H1 (cell line): ENCODE measurements at regions not wholly inside any gene's neighbourhood (a gene's known extent, or its start where the extent isn't known, plus 50 kb on each side); places are given as distances from the start of the nearest gene placed in this dataset.
A peak's percentile ranks its signal among the peaks of the same experiment; 100 is the strongest.

Experiments used
- ATF3 ChIP-seq: IDR thresholded peaks from 2 replicates; pipeline ENCODE4 v1.6.1; 2011; ENCODE audit warnings: low read depth, mild to moderate bottlenecking, low read length; ENCODE audit not compliant: insufficient read depth
- CBX8 ChIP-seq: fragments of 300-800, 300-1000 bp; sonication (generic); IDR thresholded peaks from 2 replicates; pipeline ENCODE4 v1.7.1; 2016; ENCODE audit warnings: low read depth, low read length, borderline replicate concordance
- CTCF ChIP-seq, 3 experiments: IDR thresholded peaks; 1 replicate in 2 of 3; 2 replicates in 1 of 3; pipeline versions ENCODE4 v1.5.1 to v1.6.1; 2011; ENCODE audit warnings: low read length in 3 of 3, mild to moderate bottlenecking in 3 of 3, inconsistent platforms in 2 of 3, low read depth in 1 of 3, moderate library complexity in 1 of 3; ENCODE audit not compliant: insufficient read depth in 1 of 3; ENCODE audit errors: control extremely low read depth in 1 of 3
- EP300 ChIP-seq, 2 experiments: IDR thresholded peaks; 1 replicate in 1 of 2; 2 replicates in 1 of 2; pipeline ENCODE4 v1.6.1; 2011 to 2012; ENCODE audit warnings: low read depth in 2 of 2, low read length in 2 of 2, mild to moderate bottlenecking in 2 of 2, borderline replicate concordance in 1 of 2, inconsistent platforms in 1 of 2, moderate library complexity in 1 of 2
- EZH2 ChIP-seq: fragments of 200-600 bp; sonication (generic); IDR thresholded peaks from 2 replicates; pipeline ENCODE4 v1.7.1; 2012; ENCODE audit warnings: low read depth, mild to moderate bottlenecking, moderate library complexity, low read length, inconsistent platforms; ENCODE audit not compliant: severe bottlenecking
- GABPA ChIP-seq: IDR thresholded peaks from 2 replicates; pipeline ENCODE4 v1.6.1; 2011; ENCODE audit warnings: mild to moderate bottlenecking, low read length, moderate library complexity, borderline replicate concordance; ENCODE audit not compliant: insufficient read depth
- GTF2F1 ChIP-seq: IDR thresholded peaks from 2 replicates; pipeline ENCODE4 v1.6.1; 2012; ENCODE audit warnings: low read depth, low read length, improper control_type of control experiment, borderline replicate concordance
- MAFK ChIP-seq: IDR thresholded peaks from 2 replicates; pipeline ENCODE4 v1.6.1; 2012; ENCODE audit warnings: low read depth, mild to moderate bottlenecking, improper control_type of control experiment, low read length
- MAX ChIP-seq: IDR thresholded peaks from 2 replicates; pipeline ENCODE4 v1.6.1; 2012; ENCODE audit warnings: inconsistent platforms
- NANOG ChIP-seq: IDR thresholded peaks from 2 replicates; pipeline ENCODE4 v1.6.1; 2011; ENCODE audit warnings: low read length, low read depth, mild to moderate bottlenecking, inconsistent platforms; ENCODE audit not compliant: insufficient read depth, poor library complexity, severe bottlenecking
- POLR2AphosphoS5 ChIP-seq: IDR thresholded peaks from 2 replicates; pipeline ENCODE4 v1.6.1; 2011; ENCODE audit warnings: low read depth, low read length
- USF2 ChIP-seq: IDR thresholded peaks from 2 replicates; pipeline ENCODE4 v1.6.1; 2011; ENCODE audit warnings: low read length, improper control_type of control experiment

- TF ChIP-seq ATF3 (no peak), CTCF (IDR thresholded peaks at IDR 0.05; ENCODE audit: control extremely low read depth in 1 of 3, insufficient read depth in 1 of 3, low read depth in 1 of 3, low read length in 3 of 3) (peak in 2 of 3 experiments; percentile 82 to 87; a peak in 3 of 4 replicates), CBX8 (no peak), MAFK (no peak), GABPA (no peak), EP300 (IDR thresholded peaks at IDR 0.05; ENCODE audit: borderline replicate concordance in 1 of 2, low read depth in 2 of 2, low read length in 2 of 2) (no peak), USF2 (no peak), GTF2F1 (no peak), NANOG (no peak), POLR2AphosphoS5 (no peak), MAX (0 out of 2 replicates have a peak, but pooled peaks have one; percentile 14), EZH2 (no peak)
Measured at GRCh38 chr7:35430547-35431153, 176.8 kb upstream of the TBX20 start.
